OCI-LY7 (cell line): ENCODE measurements at regions not wholly inside any gene's neighbourhood (a gene's known extent, or its start where the extent isn't known, plus 50 kb on each side); places are given as distances from the start of the nearest gene placed in this dataset.

Experiments
- BruUV-seq: library from RNA; stranded (reverse); fragments of 400-500 nt; replicated peaks from 2 replicates; lab custom pipeline; 2021; lab: Mats Ljungman, UMichigan
- CTCF ChIA-PET: fragments of 300-600 bp; sonication (Branson Sonifier 250); formaldehyde crosslinking; loops from one replicate; lab custom pipeline; 2022; ENCODE audit warnings: antibody characterized with exemption; ENCODE audit not compliant: unreplicated experiment; lab: Charles Lee
- POLR2A ChIA-PET: fragments of 300-600 bp; sonication (Branson Sonifier 250); formaldehyde crosslinking; loops from one replicate; lab custom pipeline; 2022; ENCODE audit warnings: antibody characterized with exemption; lab: Charles Lee
- DNase-seq: peaks from one replicate; pipeline ENCODE4 v3.0.0-alpha.2; 2015; ENCODE audit warnings: low spot score
- H2AFZ ChIP-seq: fragments of 200-600 bp; sonication (generic), shearing (Covaris generic); 2 replicates; pipeline ENCODE4 v1.6.1; 2014; ENCODE audit warnings: mild to moderate bottlenecking, antibody characterized with exemption, low read length, moderate library complexity
- H3K27ac ChIP-seq: fragments of 200-600 bp; sonication (generic); 2 replicates; pipeline ENCODE4 v1.5.1; 2014; ENCODE audit warnings: mixed run types, low read depth, mild to moderate bottlenecking, moderate library complexity, low read length, inconsistent platforms; ENCODE audit not compliant: poor library complexity, severe bottlenecking
- H3K36me3 ChIP-seq: fragments of 200-600 bp; sonication (generic); 2 replicates; pipeline ENCODE4 v1.6.1; 2014; ENCODE audit warnings: mild to moderate bottlenecking, antibody characterized with exemption, low read length, moderate library complexity, mixed read lengths; ENCODE audit not compliant: insufficient read depth
- H3K4me1 ChIP-seq: fragments of 200-600 bp; sonication (generic); 2 replicates; pipeline ENCODE4 v1.5.1; 2014; ENCODE audit warnings: mild to moderate bottlenecking, low read length; ENCODE audit not compliant: insufficient read depth, poor library complexity, severe bottlenecking
- H3K4me2 ChIP-seq: fragments of 200-600 bp; sonication (generic); 2 replicates; pipeline ENCODE4 v1.6.1; 2014; ENCODE audit warnings: mild to moderate bottlenecking, low read length
- H3K4me3 ChIP-seq: fragments of 200-600 bp; sonication (generic); 2 replicates; pipeline ENCODE4 v1.5.1; 2014; ENCODE audit warnings: mild to moderate bottlenecking, low read depth, low read length; ENCODE audit not compliant: poor library complexity, severe bottlenecking
- H3K79me2 ChIP-seq: fragments of 200-600 bp; sonication (generic); 2 replicates; pipeline ENCODE4 v1.6.1; 2016; ENCODE audit warnings: low read depth, mild to moderate bottlenecking, low read length, moderate library complexity, mixed read lengths; ENCODE audit not compliant: insufficient read depth
- H3K9me2 ChIP-seq: fragments of 200-600 bp; sonication (generic); 2 replicates; pipeline ENCODE4 v1.6.1; 2016; ENCODE audit warnings: mild to moderate bottlenecking, low read length, mixed read lengths; ENCODE audit not compliant: insufficient read depth
- H3K9me3 ChIP-seq: fragments of 200-600 bp; sonication (generic); 2 replicates; pipeline ENCODE4 v1.6.1; 2014; ENCODE audit warnings: mild to moderate bottlenecking, mixed run types, low read length, mixed read lengths
- H4K20me1 ChIP-seq: fragments of 200-600 bp; sonication (generic); 2 replicates; pipeline ENCODE4 v1.6.1; 2014; ENCODE audit warnings: mild to moderate bottlenecking, antibody characterized with exemption, low read length, moderate library complexity, mixed read lengths; ENCODE audit not compliant: insufficient read depth
- CTCF ChIP-seq: fragments of 200-600 bp; sonication (generic); conservative IDR thresholded peaks from 2 replicates; pipeline ENCODE4 v1.5.1; 2014; ENCODE audit warnings: mild to moderate bottlenecking, antibody characterized with exemption, low read length, moderate library complexity, mixed read lengths
- EZH2phosphoT487 ChIP-seq: fragments of 200-600 bp; sonication (generic); IDR thresholded peaks from 2 replicates; pipeline ENCODE4 v1.6.1; 2018; ENCODE audit warnings: low read depth, borderline replicate concordance, mild to moderate bottlenecking, mixed run types, antibody characterized with exemption, low read length, moderate library complexity, mixed read lengths
- intact Hi-C: fragments of 100-400 bp; cut with micrococcal nuclease; formaldehyde crosslinking; loops from one replicate; pipeline ENCODE4 v1.10.0; 2022; ENCODE audit not compliant: unreplicated experiment

GRCh38 chr2:5888126-5888525, 195.9 kb downstream of the SOX11 start:
- no peaks in the 10 kb centered on the region for H3K9me3 ChIP-seq
- H3K4me2 ChIP-seq: no peak overlapping the region
- POLR2A ChIA-PET: interaction anchor here (0.5 to 1.4 kb wide), 2 partner anchors 12 to 69 kb away, joined by 3 to 10 read pairs; no protein-coding TSS in a partner anchor
- TF ChIP-seq EZH2phosphoT487 (no peak), CTCF (no peak)
- no peak for DNase-seq
- H4K20me1 ChIP-seq: no peaks in the 10 kb centered on the region
- H2AFZ ChIP-seq: peak overlapping the region; percentile 6; the same call in 1 of the 2 replicates
- no peak overlapping the region for H3K27ac ChIP-seq
- H3K36me3 ChIP-seq: no peaks in the 10 kb centered on the region
- intact Hi-C loops: no loop called here
- H3K4me1 ChIP-seq: no peaks in the 10 kb centered on the region
- CTCF ChIA-PET: no interaction called here
- BruUV-seq: no TSS peak
- H3K9me2 ChIP-seq: no peaks in the 10 kb centered on the region
- no peak overlapping the region for H3K4me3 ChIP-seq
- no peaks in the 10 kb centered on the region for H3K79me2 ChIP-seq

GRCh38 chr2:5889519-5889918, 197.3 kb downstream of the SOX11 start:
- CTCF ChIA-PET: no interaction called here
- no TSS peak for BruUV-seq
- H3K4me3 ChIP-seq: no peak overlapping the region
- H4K20me1 ChIP-seq: no peaks in the 10 kb centered on the region
- no peak overlapping the region for H2AFZ ChIP-seq
- no peak overlapping the region for H3K27ac ChIP-seq
- TF ChIP-seq EZH2phosphoT487 (no peak), CTCF (no peak)
- H3K36me3 ChIP-seq: no peaks in the 10 kb centered on the region
- no peaks in the 10 kb centered on the region for H3K9me2 ChIP-seq
- H3K79me2 ChIP-seq: no peaks in the 10 kb centered on the region
- intact Hi-C loops: no loop called here
- DNase-seq: no peak
- POLR2A ChIA-PET: interaction anchor here (0.6 to 1.4 kb wide), 3 partner anchors 10 to 184 kb away, joined by 3 to 10 read pairs (median 3); no protein-coding TSS in a partner anchor
- no peak overlapping the region for H3K4me2 ChIP-seq
- no peaks in the 10 kb centered on the region for H3K4me1 ChIP-seq
- no peaks in the 10 kb centered on the region for H3K9me3 ChIP-seq

GRCh38 chr2:5894355-5894754, 202.2 kb downstream of the SOX11 start:
- BruUV-seq: no TSS peak
- H3K4me1 ChIP-seq: no peaks in the 10 kb centered on the region
- intact Hi-C loops: no loop called here
- no peak for DNase-seq
- ChIA-PET CTCF (no interaction called here), POLR2A (no interaction called here)
- no peaks in the 10 kb centered on the region for H3K9me2 ChIP-seq
- H2AFZ ChIP-seq: no peak overlapping the region
- H4K20me1 ChIP-seq: no peaks in the 10 kb centered on the region
- no peak for TF ChIP-seq CTCF
- TF ChIP-seq EZH2phosphoT487: no peak
- H3K4me2 ChIP-seq: no peak overlapping the region
- H3K9me3 ChIP-seq: no peaks in the 10 kb centered on the region
- H3K36me3 ChIP-seq: no peaks in the 10 kb centered on the region
- H3K79me2 ChIP-seq: no peaks in the 10 kb centered on the region
- H3K4me3 ChIP-seq: no peak overlapping the region
- H3K27ac ChIP-seq: no peak overlapping the region
